ENCODE measurements at regions not wholly inside any gene's neighbourhood (a gene's known extent, or its start where the extent isn't known, plus 50 kb on each side); places are given as distances from the start of the nearest gene placed in this dataset.

DNA sequence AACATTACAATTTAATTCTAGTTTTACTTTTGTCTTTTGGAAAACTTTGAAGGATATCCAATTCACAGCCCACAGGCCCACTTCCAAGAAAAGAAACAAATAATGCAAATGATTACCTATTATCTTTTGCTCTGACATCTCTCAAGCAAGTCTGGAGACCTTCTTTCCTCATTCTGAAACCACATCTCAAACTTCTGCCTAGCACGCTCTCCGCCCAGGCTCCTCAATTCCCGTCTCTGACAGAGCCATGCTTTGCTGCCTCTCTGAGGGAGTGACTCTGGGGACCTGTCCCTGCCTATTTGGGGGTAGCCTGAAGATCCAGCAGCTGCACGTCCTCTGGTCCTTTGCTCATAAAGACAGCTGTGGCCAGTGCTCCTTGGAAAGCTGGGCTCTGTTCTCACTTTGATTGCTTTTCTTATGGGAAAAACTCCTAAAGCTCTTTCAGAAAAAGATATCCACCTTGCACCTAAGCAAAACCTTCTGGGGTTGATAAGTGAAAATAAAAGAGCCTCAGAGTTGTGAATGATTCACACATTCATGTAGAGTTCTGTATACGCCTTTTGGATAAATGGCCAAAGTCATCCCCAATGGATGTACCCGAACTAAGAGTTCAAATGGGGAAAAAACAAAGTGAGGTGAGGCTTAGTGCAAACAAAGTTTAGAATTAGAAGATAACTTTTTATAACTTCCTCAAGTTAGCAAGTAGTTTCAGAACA, 72.4 kb upstream of the TNIP3 start:
- H3K27ac Mint-ChIP-seq: no peak overlapping the region
- DNase-seq (ENCODE audit: low spot score in 2 of 2) (no peak), ATAC-seq (no peak)
- no peaks in the 10 kb centered on the region for H3K9me3 Mint-ChIP-seq
- peaks cover 0 to 1% of the 10 kb centered on the region in 2 donors for H3K36me3 Mint-ChIP-seq

DNA sequence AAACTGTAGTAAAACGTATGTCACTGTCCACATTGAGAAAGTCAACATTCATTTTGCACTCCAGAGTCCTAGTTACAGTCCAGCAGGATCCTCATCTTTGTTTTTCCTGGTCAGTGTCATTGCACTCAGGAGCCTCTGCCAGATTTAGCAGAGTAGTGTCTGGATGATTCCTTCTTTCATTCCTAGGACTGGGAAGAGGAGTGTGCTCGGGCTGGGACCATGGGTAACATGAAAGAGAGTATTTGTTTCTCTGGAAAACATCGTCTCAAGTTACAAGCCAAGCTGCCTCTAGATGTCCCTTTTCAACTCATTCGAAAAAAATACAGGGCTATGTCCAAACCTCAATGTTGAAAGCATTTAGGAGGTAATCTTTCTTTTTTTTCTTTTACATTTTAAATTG, 69.9 kb upstream of the TNIP3 start:
- no peak for DNase-seq (ENCODE audit: low spot score in 2 of 2)
- peaks cover 4 to 8% of the 10 kb centered on the region in 2 donors for H3K9me3 Mint-ChIP-seq
- ATAC-seq: no peak
- H3K36me3 Mint-ChIP-seq: peaks cover 0 to 11% of the 10 kb centered on the region in 2 donors
- H3K27ac Mint-ChIP-seq: no peak overlapping the region

DNA sequence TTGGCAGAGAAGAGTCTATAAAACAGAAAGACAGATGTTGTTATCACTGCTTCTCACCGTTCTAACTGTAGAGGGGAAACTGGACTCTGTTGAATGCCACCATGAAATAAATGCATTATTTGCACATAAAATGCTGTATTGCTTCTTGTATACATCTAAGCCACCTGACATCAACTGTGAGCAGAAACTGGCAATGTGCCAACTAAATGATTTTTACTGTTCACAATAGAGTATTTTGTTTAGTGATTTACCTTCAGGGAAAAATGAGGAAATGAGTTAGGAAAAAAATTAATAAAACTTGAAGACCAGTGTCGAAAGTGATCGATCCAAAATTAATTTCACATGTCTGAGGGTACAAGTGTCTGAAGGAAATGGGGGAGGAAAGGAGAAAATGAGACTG, 65.9 kb upstream of the TNIP3 start:
- Mint-ChIP-seq H3K27ac (no peak overlapping the region), H3K36me3 (peaks cover 0 to 11% of the 10 kb centered on the region in 2 donors), H3K9me3 (peaks cover 4 to 8% of the 10 kb centered on the region in 2 donors)
- DNase-seq (ENCODE audit: low spot score in 2 of 2) (no peak), ATAC-seq (no peak)

DNA sequence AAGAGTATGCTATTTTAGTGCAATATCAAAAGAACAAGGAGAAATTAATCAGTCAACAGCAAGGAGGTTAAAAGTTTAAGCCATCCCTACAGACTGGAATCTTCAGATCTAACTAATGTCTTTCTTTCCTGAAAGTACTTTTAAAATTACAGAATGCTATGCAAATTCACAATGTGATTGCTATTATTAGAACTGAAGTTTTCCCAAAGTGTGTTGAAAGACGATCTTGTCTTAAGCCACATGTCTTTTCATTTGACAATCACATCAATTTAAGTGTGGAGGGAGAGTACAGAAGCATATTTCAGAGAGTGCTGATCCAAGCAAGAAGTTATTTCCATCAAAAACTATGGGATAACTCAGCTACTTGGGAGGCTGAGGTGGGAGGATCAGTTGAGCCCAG, 64.7 kb upstream of the TNIP3 start:
- H3K9me3 Mint-ChIP-seq: peaks cover 4 to 8% of the 10 kb centered on the region in 2 donors
- no peak for ATAC-seq
- no peak overlapping the region for H3K27ac Mint-ChIP-seq
- peaks cover 0 to 11% of the 10 kb centered on the region in 2 donors for H3K36me3 Mint-ChIP-seq
- no peak for DNase-seq (ENCODE audit: low spot score in 2 of 2)

DNA sequence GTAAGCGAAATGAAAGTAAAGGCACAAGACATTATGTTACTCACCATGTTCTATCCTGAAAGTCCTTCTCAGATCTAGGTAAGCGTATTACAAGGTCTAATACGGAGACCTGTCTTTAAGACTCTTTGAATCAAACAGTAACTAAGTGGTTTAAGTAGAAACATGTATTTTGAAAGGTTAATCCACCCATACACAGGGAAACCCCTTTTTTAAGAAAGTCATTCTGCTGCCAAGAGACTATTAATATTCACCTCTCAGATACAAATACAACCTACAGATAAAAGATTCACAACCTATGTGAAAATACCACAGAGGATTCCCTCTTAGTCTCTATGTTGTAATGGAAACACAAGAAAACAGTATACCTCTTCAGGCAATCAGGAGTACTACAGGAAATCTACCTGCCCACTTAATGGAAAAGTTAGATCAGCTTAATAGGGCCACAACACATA, 63.2 kb upstream of the TNIP3 start:
- ATAC-seq: peak; percentile 92 to 94
- peak overlapping the region; percentile 6 to 87 for H3K27ac Mint-ChIP-seq
- peaks cover 4 to 8% of the 10 kb centered on the region in 2 donors for H3K9me3 Mint-ChIP-seq

DNA sequence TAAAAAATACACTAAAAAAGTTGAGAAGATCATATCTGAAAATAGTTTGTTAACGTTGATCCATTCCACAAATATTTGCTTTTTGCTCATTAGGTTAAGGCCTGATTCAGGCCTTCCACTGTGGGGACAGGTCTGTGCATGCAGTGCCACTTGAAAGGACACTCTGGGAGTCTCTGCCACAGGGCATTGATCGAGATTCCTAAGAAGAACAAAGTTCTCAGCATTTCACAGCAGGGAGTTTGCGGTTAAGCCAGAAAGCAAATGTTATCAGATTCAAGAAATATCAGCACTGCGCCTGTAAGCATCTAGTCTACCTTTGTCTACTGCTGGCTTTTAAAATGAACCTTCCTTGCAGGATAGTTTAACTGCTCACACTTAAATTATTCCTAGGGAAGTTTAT, 62.2 kb upstream of the TNIP3 start:
- H3K9me3 Mint-ChIP-seq: peaks cover 4 to 7% of the 10 kb centered on the region in 2 donors
- H3K27ac Mint-ChIP-seq: peak overlapping the region; percentile 63 to 87

More for the DNA sequence above, 63.2 kb upstream of the TNIP3 start:
- H3K36me3 Mint-ChIP-seq: peaks cover 0 to 11% of the 10 kb centered on the region in 2 donors
- no peak for DNase-seq (ENCODE audit: low spot score in 2 of 2)

DNA sequence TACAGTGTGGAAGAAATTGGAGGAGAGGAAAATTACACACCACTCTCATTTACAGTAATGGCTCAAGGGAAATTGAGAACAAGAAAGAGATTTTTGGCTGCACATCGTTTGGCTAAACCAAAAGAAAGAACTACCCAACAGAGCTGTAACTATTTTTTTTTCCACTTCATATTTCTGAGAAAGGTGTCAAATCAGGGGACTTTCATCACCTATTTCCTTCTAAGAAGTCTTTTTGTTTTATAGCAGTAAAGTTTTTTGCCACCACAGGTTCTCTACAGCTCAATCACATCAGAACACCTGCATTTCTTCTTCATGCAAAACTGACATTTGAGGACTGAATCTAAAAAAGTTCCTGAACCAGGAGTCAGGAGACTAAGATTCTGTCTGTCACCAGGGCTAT, 57.5 kb upstream of the TNIP3 start:
- peak; percentile 46 to 80 for ATAC-seq
- Mint-ChIP-seq H3K36me3 (peaks cover 0 to 8% of the 10 kb centered on the region in 2 donors), H3K27ac (peak overlapping the region in 1 of 2 donors; percentile 23), H3K9me3 (peaks cover 0 to 4% of the 10 kb centered on the region in 2 donors)
- no peak for DNase-seq (ENCODE audit: low spot score in 2 of 2)

More for the DNA sequence above, 62.2 kb upstream of the TNIP3 start:
- ATAC-seq (no peak), DNase-seq (ENCODE audit: low spot score in 2 of 2) (no peak)
- H3K36me3 Mint-ChIP-seq: peaks cover 0 to 8% of the 10 kb centered on the region in 2 donors

DNA sequence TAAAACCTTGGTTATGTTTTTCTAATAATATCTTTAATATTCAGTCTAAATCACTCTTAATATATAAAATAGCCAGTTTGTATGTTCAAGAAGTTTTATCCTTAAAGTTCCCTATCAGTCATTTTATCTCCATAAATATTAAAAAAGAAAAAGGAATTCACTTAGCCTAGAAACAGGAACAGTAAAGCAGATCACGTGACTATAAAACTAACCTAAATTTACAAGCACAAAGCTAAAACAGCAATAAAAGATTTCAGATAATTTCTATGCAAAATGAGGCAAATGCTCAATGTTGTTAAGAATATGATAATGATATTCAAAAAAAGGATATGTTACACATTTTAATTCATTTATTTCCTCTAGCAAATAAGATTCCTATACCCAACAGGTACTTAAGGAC, 57.1 kb upstream of the TNIP3 start:
- Mint-ChIP-seq H3K27ac (no peak overlapping the region), H3K9me3 (peaks cover 0 to 4% of the 10 kb centered on the region in 2 donors), H3K36me3 (peaks cover 0 to 12% of the 10 kb centered on the region in 2 donors)
- no peak for DNase-seq (ENCODE audit: low spot score in 2 of 2)
- no peak for ATAC-seq

DNA sequence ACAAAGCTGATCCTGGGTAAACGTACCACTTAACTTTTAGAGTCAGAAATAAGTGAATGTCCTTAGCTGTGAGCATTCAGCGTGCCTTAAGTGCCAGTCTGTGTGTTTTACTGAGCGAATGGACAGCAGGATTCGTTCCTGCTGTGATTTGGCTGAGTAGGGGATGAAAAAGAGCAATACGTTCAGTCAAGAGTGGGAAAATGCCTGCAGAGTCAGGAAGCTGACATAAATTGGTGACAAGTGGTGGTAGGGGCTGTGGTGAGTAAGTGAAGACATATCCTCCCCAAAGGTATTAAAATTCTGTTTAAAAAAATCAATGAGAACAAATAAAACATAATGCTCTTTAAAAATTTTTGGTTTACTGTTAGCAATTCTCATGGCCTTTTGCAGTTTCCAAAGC, 56.6 kb upstream of the TNIP3 start:
- DNase-seq (ENCODE audit: low spot score in 2 of 2): no peak
- Mint-ChIP-seq H3K36me3 (peaks cover 0 to 12% of the 10 kb centered on the region in 2 donors), H3K9me3 (peaks cover 0 to 4% of the 10 kb centered on the region in 2 donors), H3K27ac (no peak overlapping the region)
- ATAC-seq: no peak

DNA sequence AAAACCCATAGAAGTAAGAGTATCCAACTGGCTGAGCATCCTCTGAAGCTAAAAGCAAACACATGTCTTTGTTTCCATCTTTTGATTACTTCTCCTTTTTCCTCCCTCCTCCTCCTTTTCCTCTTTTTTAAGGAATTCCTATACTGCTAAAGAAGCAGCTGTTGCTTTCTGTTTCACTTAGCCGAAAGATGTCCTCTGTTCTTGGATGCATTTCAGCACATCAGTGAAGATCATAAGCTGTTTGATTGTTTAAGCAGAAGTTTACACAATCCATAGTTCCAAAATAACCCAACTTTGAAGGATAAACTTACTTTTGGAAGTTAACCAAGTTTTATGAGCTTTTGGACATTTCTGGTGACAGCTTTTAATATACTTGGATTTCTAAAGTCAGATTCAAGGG, 55.1 kb upstream of the TNIP3 start:
- Mint-ChIP-seq H3K27ac (peak overlapping the region in 1 of 2 donors; percentile 68), H3K36me3 (peaks cover 0 to 12% of the 10 kb centered on the region in 2 donors), H3K9me3 (peaks cover 0 to 4% of the 10 kb centered on the region in 2 donors)
- DNase-seq (ENCODE audit: low spot score in 2 of 2) (no peak), ATAC-seq (no peak)

DNA sequence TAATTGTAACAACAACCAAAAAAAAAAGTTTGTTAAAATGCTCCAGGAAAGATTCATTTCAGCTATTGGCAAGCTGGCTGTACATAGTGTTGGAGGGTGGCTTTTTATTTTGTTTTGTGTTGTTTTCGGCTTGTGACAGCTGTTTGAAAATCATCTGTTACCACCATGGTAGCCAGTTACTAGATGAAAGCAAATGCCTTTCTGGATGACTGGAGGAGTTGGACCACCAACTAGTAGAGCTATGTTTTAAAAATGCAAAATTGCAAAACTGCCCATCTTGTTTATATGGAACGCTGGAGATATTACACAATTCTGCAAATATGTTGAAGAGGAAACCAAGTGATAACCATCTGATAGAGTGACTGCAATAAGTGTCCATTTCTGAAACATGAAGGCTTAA, 53.2 kb upstream of the TNIP3 start:
- peaks cover 0 to 4% of the 10 kb centered on the region in 2 donors for H3K9me3 Mint-ChIP-seq
- H3K36me3 Mint-ChIP-seq: peaks cover 0 to 12% of the 10 kb centered on the region in 2 donors
- no peak for ATAC-seq
- H3K27ac Mint-ChIP-seq: no peak overlapping the region
- DNase-seq (ENCODE audit: low spot score in 2 of 2): no peak

DNA sequence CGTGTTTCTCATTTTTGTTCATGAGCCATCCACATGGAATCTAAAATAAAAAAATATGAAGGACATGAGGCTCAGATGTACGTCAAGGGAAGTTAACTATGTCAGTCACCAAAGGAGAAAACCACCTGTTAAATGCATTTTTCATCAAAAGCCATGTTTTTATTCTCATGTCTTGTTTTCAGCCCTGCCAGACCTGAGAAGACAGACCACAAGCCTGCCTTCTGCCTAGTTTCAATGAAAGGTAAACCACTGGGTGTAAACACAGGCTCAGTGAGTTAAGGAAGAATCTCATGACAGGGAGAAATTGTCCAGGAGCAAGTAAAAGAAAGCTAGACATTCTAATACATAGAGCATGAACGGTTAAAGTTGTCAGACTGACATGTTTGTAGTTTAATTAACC, 52.3 kb upstream of the TNIP3 start:
- Mint-ChIP-seq H3K27ac (no peak overlapping the region), H3K36me3 (peaks cover 0 to 12% of the 10 kb centered on the region in 2 donors), H3K9me3 (peaks cover 0 to 4% of the 10 kb centered on the region in 2 donors)
- ATAC-seq (peak; percentile 20 to 61), DNase-seq (ENCODE audit: low spot score in 2 of 2) (no peak)

DNA sequence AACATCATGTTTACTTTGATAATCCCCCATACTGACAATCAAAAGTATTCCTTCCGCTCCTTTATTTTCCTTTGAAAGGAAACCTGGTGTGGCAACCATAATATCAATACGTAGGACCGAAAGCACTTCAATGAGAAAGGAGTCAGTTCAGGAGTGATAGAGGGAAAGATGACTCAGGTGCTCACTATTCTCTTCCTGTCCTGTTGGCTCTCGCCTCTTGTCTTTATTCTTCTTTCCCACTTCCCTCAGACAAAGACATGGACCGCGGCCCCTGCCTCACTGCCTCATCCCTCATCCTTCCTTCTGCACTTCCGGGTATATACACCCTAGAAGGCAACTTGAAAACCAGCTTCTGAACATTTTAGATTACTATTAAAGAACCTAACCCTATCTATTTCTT, 49.8 kb upstream of the TNIP3 start:
- Mint-ChIP-seq H3K9me3 (no peaks in the 10 kb centered on the region), H3K27ac (no peak overlapping the region), H3K36me3 (peaks cover 0 to 6% of the 10 kb centered on the region in 2 donors)
- DNase-seq (ENCODE audit: low spot score in 2 of 2): no peak
- ATAC-seq: peak; percentile 66 to 69
